NCI-H2196 treated with DMSO at 0.1 percent for 48 hours (cell line): ENCODE measurements at regions not wholly inside any gene's neighbourhood (a gene's known extent, or its start where the extent isn't known, plus 50 kb on each side); places are given as distances from the start of the nearest gene placed in this dataset.

Source experiments
- DNase-seq: peaks from one replicate; lab custom pipeline; 2025; ENCODE audit not compliant: unreplicated experiment; lab: John Stamatoyannopoulos, UW

DNA sequence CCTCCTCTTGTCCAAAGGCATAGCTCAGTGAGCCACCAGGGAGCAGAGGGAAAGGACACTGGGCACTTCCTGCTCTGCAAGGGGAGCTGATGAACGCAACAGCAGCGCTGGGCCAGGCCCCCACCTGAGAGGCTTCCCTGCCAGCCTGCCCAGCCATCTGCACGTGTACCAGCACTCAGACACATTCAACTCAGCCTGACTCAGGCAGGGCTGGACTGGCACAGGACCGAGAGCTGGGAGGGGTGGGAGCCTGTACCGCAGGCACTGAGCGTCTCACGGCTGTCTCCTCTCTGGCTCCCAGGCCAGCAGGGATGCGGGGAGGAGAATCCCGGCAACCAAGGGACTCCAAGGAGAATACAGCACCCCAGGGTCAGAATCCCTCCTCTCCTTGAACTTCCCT, 411.8 kb downstream of the CTTN start:
- no peak for DNase-seq

DNA sequence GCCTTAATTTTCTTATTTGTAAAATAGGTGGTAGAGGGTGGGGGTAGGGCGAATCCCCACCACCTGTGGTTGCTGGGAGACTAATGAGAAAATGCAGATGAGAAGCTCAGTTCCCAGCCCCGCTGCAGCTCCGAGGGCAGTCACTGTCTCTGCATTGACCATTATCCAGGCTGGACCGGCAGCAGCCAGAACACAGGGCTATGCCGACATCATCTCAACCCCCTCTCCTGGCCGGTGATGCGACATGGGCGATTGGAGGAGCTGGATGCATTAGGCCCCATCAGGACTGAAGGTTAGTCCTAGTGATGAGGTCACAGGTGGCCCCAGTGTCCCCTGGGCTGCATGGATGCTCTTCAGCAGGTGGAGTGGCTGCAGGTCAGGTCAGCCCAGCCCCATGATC, 412.4 kb downstream of the CTTN start:
- DNase-seq, result no peak

DNA sequence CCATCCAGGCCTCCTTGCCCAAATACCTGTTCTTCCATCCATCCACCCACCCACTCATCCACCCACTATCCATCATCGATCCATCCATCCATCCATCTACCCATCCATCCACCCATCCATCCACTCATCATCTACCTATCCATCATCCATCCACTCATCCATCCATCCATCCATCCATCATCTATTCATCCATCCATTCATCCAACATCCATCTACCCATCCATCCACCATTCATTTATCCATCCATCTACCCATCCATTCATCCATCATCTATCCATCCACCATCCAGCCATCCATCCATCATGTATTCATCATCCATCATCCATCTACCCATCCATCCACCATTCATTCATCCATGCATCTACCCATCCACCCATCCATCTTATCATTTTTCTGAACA, 413.2 kb downstream of the CTTN start:
- no peak for DNase-seq

DNA sequence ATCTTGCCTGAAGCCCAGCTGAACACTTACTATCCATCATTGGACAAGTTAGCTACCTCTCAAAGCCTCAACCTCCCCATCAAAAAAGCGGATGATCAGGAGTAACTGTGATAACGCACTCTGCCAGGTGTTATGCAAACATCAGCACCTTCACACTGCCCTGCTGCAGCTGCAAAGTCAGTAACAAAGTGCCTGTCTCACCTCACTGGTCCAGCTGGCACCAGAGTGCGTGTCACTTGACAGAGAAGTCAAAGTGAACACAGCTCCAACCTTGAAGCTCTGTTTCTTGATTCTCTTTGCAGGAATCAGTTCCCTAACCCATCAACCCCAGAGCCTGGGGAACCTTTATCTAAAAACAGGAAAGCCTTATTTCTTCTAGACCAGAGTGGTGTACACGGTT, 413.6 kb downstream of the CTTN start:
- DNase-seq, result no peak

DNA sequence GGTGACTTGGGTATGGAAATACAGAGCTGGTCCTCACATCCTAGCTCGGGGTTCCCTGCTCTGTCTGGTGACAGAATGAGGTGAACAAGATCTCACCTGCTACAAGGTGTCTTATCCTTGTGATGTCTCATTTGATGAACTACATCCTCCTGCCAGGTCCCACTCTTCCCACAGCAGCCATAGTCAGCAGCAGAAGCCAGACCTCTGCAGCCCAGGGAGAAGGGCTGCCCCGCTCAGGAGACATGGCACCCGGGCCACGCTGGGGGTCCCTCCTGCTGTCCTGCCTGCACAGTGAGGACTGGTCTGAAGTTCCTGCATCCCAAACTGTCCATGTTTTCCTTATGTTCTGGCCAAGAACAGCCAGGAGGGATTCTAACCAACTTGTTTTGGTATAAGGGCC, 414.1 kb downstream of the CTTN start:
- no peak for DNase-seq

DNA sequence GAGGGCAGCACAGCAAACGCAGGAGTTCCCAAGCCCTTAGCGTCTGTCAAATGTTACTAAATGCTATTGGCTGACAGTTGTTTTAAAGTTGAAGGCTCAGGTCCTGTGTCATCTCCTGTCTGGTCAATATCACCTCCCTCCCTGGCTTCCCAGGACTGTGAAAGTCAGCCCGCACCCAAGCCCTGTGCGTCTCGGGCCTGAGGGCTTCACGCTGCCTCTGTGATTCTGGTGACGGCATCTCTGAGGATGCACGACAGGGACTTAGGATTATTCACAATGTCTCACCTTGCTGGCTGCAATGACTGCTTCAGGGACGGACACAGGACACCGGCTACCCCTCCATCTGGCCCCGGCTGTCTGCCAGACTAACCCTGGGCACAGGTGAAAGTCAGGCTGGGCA, 415.3 kb downstream of the CTTN start:
- no peak for DNase-seq

DNA sequence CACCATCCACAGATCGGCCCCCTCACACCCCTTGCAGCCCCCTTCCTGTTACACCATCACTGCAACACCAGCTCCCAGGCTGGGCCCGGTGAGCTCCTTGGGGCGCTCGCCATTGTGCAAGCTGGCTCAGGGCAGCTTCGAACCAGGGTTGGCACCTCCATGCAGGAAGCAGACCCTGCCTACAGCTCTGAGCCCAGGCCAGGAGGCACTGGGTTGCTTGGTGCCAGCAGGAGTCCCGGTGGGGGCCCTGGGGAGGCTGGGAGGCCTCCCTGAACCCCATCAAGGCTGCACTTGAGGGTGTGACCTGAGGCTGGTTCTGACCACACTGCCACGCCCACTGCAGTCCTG, 417.1 kb downstream of the CTTN start:
- no peak for DNase-seq

DNA sequence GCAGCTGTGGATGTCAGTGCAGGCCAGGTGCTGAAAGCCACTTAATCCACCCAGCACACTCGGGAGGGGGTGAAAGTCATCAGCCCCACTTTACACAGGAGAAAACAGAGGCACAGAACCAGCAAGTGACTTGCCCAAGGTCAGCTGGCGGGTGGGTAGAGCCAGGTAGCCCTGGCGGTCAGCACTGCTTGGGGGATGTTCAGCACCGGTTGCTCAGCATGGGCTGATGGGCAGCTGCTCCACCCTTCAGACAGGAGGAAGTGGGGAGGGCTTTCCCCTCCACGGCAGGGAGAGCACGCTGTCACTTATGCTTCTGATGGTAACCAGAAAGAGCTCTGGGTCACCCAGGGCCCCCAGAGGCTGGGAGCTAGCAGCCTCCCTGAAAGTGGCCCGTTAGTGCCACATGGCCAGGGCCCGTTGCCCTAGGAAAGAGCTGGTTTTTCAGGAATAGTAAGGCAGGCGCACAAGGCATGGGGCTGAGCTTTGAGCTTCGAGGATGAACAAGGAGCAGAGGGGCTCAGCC, 417.9 kb downstream of the CTTN start:
- no peak for DNase-seq

DNA sequence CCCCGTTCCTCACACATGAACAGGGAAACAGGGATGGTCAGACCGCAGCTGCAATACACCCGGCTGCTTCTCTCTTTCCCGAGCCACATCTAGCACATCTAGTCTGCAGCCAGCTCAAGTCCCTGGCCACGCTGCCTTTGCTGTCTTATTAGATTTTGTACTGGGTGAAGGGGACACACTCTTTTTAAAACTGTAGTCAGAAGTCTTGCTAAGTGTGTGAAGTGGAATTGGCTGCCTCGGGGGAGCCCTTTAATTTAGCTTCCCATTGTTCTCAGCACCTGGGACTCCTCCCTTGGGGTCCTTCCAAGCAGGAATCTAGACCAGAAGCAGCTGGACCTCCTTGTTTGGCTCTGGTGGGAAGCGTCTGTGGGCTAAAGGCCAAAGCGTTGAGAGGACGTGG, 420.0 kb downstream of the CTTN start:
- DNase-seq, result no peak

DNA sequence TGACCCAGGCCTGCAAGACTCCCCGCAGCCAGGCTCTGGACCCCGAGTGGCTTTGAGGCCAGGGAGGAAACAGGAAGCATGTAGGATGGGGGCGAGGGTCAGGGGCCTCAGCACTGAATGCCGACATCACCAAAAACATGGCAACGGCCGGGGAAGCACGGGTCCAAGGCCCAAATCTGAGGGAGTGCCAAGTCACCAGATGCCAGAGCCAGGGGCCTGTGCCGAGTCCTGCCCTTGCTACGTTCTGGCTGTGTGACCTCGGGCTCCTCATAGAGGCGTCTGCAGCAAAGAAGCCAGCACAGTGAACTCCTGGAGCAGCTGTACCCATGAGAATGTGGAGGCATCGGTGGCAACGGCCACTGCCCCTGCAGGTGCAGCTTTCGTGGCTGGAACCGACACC, 420.7 kb downstream of the CTTN start:
- DNase-seq, result no peak

DNA sequence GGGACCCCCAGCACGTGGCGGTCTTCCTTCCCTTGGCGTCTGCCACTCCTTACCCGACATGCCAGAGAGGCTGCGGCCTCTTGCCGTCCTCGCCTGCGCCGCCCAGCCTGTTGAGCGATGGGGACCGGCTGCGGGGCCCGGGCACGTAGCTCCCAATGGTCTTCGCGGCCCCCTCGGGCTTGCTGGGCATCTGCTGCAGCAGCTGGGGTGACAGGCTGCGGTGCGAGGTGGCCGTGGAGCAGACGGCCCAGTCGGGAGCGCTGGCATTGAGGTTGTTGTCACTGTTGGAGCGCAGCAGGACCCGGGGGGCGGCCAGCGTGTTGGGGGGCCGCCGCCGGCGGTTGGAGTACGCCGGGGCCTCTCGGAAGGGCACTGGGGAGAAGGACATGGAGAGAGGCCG, 422.0 kb downstream of the CTTN start:
- no peak for DNase-seq

DNA sequence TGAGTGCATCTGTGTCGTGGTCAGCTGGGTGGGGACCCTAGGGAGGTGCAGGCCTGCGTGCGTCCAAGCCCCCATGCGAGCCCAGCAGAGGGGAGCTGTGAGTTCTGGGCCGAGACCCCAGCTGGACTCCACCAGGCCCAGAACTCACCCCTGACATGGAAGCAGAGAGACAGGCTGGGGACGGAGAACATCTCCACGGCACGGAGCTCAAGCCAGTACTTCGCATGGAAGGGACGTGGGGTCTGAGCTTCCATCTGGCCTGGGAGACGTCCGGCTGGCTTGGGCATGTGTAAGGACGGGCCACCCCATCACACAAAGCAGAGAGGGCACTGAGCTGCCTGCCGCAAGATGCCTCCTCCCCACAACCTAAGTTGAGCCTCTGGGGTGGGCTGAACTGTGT, 422.4 kb downstream of the CTTN start:
- DNase-seq, result no peak

DNA sequence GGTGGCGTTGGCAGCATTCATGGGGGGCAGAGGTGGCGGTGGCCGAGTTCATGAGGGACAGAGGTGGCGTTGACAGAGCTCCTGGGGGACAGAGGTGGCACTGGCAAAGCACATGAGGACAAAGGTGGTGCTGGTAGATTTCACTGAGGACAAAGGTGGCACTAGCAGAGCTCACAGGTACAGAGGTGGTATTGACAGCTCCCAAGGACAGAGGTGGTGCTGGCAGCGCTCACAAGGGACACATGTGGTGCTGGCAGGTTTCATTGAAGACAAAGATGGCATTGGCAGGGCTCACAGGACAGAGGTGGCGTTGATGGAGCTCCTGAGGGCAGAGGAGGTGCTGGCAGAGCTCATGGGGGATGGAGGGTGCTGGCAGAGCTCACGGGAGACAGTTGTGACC, 425.4 kb downstream of the CTTN start:
- no peak for DNase-seq

DNA sequence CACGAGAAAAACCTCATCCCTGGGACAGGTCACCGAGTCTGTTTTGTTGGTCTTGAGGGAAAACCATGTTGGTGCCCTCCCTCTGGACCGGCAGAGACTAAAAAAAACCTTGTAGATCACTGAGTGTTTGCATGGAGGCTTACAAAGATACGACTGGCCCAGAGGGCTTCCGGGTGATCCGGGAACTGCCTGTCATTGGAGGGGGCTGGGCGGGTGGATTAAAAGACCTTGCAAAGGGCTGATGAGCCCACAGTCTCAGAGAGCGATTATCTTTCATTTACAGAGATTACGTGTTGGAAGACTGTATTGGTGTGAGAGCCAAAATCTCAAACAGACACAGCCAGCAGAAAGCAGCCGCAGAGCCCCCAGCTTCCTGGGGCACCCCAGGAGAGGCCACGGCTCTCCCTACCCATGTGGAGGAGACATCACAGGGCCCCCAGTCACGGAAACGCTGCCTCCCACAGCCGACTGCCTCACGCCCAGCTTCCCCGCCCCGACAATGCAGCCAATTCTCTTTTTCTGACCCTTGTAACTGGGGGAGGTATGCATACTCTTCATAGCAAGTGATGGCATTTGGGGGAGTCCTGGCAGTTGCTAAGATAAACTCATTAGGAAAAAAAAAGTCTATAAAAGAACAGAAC, 426.4 kb downstream of the CTTN start:
- DNase-seq, result no peak

DNA sequence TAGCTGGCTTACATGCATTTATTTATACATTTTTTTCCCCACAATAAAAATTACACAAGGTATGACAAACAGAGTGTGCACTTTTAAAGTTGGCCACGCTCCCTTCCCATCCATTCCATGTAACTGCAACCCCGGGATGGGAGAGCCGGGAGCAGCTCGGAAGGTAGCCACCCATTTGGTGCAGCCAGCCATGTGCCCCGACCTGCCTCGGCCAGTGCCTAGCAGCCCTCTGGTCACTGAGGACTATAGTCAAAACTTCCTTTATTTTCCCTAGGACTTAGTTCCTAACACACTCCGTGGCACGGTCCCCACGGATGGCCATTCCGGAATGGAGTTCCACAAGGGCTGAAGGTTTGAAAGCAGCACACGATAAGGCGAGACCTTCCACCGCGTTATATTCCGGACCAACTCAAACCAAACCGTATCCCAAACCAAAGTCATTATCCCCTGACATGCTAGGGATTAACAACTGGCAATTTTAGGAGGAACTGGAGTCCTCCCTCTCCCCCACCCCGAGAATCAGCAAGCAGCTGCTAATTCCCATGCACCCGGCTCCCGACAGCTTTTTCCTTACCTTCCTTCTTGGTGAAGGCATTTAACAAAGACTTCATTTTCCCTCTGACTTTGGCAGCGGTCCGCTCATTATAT, 426.4 kb downstream of the SHANK2 start:
- DNase-seq, result no peak

DNA sequence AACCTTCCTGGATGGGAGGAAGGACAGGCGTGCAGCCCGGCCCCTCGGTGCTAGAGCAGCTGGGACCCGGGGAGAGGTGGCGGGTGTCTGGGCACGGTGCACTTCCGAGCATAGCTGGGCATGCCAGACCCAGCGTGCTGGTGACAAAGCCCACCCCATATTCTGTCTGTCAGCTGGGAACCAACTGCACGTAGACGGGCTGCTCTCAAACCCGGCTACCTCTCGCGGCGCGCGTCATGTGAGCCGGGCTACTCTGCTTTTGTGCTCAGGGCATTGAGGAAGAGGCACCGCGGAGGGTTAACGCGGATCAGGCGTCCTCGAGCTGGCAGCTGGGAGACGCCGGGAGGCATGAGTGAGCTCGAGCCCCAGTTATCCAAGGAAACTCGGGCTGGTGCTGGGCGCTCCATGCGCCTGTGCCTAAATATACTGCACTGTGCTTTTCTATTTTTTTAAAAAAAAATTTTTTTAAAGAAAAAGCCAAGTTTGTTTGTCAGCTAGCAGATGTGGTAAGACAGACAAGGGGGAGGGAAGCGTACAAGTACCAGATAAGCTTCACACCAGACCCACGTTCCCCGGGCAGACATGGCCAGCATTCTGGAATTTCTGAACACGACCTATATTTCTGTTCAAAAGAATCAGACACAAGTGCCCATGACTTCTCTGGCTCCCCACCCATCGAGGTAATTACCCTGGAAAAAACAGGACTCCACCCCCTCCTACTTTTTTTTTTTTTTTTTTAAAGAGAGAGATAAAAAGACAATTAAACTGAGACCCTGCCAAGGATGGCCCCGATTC, 425.6 kb downstream of the SHANK2 start:
- no peak for DNase-seq

DNA sequence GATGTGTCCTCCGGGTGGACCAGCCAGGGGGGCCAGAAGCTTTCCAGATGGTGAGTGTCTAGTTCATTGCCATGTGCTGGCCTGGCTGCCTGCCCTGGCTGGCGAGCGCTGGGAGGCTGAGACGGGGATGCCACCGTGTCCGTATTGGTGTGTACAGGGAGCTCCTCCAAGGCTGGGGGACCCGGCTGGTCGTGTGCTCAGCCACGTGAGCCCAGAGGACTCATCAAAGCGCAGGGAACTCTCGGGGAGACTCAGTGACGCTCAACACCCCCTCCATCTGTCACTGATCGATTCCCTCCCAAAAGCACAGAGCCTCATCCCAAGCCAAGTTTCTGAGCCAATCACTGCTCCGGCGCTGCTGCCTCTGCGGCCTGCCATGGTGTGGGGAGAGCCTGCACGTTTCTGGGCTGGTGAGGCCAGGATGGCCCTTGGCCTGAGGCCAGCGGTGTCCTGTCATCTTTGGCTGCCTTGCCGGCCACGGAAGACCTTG, 423.7 kb downstream of the SHANK2 start:
- no peak for DNase-seq

DNA sequence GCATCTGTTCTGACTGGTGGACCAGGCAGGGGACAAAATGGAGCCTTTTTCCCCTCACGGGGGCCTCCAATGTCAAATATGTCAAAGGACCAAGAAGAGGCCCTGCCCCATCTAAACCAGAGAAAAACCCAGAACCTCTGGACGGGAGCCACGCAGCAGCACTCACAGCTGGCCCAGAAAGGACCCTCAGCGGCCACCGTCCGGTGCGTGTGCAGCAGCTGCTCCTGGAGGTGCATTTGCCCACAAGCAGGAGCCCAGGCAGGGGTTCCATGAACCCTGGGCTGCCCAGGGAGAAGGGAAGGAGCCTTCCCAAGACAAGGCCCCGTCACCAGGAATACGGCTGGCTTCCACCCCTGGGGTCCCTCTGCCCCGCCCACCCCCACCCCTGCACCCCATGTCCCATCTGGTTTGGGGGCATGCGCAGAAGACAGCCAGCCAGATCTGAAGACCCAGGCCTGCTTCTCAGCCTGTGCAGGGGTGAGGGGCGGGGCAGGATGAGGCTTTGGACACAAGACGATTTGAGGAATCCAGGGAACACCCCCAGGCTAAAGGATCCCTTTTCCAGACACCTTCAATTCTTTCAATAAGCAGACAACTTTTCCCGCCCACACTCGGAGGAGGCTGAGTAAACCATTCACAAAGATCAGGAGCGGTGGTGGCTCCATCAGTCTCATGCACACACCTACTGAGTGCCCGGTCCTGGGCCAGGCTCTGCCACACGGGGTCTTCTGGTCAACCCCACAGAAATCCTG, 423.1 kb downstream of the SHANK2 start:
- no peak for DNase-seq

DNA sequence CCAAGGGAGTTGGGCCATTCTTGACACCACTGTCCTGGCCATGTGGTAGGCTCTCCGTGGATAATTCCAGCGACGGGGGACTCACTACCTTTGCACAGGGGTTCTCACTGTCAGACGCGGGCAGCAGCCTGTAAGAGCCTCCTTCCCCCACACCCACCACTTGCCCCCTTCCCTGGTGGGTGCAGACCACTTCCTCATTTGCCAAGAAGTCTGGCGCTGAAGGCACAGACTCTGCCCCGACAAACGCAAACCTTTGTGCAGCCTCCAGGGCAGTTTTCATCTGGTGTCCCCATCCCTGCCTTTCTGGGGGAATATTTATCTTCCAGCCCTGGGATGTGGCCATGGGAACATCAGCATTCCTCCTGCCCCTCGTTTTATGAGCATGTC, 422.5 kb downstream of the SHANK2 start:
- no peak for DNase-seq

DNA sequence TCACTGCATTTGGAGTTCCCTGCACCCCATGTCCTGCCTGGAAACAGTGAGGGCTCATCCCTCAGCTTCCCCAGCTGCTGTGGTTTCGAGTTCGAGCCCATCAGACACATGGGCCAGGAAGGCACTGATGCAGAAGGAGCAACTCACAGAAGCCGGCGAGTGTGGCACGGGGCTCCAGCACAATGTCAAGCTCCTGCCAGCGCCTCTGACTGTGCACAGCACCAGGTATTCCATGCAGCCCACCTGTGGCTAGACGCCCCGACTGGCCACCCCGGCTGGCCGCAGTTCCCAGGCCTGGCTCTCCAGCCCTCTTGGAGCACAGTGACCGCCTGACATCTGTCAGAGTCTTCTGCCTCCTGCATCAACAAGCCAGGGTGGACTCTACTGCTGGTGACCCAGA, 419.4 kb downstream of the SHANK2 start:
- no peak for DNase-seq

DNA sequence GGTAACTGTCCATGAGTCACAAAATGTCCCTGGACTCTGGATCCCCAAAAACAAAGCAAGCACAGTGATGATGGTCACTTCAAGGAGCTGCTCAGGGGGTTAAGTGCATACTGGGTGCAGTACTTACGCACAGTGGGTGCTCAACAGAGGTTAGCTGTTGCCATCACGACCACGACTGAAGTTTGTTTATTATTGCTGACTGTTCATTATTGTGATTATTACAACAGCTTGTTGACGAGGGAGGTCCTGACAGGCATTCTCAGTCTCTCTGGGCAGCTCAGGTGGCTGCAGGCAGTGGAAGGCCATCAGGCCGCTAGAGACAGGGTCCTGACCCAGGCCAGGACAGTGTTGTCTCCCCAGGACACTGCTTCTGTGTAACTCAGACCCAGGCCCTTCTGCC, 418.8 kb downstream of the SHANK2 start:
- no peak for DNase-seq
